ENCODE measurements at regions not wholly inside any gene's neighbourhood (a gene's known extent, or its start where the extent isn't known, plus 50 kb on each side); places are given as distances from the start of the nearest gene placed in this dataset.
"Not testable (repeated sequence)": the region's sequence is repeated elsewhere in the genome, so short reads cannot be mapped to it uniquely, and the experiment has no call there.

DNA sequence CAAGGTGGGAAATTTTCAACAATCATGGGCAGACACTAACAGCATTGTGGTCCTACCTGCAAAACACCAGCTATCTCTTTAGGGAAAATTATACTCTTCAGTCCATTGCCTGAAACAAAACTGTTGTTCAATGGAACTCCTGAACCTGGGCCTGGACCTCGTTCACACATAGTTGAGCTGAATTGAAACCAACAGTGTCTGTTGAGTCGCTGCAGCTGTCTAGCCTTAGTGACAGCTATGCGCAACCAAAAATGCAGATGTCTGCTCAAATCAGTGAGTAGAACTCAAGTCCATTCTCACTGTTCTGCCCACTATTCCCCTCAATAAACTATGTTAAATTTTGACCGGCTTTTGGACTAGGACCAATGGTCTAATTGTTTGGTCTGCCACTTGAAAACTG lies 286.2 kb downstream of the TFAP2A start:
- no peak for DNase-seq (ENCODE audit: low read depth in 2 of 2)

DNA sequence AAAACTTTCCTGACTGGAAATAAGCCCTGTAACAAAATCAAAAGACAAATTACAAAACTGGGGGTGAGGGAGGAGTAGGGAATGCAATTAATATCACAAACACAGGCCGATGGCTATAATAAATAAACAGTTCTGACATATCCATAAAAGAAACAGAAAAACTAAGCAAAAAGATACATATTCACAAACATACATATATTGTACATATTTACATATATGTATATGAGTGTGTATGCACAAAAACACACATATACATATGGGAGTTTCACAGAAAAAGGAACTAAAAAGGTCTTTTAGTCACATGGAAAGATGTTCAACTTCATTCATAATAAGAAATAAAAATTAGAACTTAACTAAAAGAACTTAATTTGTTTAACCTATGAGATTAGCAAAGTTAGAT lies 292.7 kb downstream of the TFAP2A start:
- DNase-seq (ENCODE audit: low read depth in 2 of 2) = no peak

DNA sequence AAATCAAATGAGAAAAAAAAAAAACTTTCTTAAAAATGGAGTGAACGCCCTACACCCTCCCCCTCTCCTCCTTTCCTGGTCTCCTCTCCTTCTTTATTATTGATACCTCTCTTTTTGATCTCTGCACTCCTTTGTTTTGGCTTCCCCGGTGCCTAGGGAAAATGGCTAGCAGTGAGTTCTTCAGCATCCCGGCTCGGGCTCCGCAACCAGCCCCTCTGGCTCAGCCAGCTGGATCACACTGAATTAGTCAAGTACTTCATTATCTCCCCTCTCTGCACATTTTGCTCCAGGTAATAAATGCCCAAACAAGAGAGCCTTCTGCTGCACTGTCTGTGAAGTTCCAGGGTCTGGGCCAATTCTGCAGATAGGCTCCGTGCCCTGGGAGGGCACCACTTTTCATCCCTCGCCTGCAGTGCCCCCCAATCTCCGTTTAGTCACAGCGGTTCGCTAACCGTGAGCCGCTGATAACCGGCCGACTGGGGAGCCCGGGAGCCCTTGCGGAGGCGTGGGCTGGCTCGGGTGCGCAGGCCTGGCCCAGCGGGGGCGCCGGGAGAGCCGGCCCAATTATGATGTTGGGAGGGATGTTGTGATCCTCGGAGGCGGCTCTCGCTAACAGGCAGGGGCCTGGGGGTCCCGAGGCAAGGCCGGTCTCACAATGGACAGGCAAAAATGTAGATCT lies 301.9 kb downstream of the TFAP2A start:
- DNase-seq (ENCODE audit: low read depth in 2 of 2) = no peak

DNA sequence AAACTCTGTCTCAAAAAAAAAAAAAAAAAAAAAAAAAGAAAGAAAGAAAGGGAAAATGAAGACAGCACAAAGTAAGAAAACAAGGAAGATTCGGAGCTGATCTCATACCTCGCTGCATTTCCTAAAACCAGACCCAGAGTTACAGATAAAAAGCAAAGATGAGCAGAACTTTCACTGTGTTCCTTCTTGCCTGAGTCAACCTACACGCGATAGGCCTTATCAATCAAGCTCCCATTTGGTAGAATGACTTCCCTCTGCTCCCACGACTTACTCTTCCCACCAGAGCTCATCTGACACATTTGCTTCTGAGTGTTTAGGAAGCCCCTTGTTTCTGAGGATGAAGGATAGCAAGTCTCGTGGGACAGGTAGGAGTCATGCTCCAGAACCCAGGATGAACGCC lies 302.9 kb downstream of the TFAP2A start:
- DNase-seq (ENCODE audit: low read depth in 2 of 2) = no peak

DNA sequence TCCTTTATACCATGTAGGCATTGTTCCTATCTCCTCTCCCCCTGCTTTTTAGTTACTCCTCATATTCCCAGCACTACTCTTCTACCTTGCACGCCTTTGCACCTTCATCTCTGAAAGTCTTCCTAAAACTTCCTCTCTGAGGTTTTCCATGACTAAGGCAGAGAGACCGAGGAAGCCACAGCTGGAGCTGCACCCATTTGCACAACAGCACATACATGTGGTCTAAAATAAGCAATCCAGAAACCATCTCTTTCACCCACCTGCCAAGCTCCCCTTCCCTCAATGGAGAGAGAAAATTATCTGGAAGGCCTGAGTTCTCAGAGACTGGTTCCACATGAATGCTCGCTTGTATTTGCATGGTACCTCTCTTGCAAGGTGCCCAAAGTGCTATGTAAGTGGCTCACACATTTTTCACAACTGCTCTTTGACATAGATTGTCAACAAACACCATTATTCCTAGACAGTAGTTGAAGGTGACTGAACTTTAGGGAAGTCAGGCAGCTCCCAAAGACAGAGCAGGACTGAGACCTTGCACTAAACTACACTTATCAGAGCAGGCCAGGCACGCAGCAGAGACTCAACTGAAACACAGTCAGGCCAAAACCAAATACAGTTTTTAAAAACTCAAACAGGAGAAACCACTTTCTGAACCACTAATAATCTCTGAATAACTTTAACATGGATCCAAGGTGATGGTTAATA lies 313.2 kb downstream of the TFAP2A start:
- DNase-seq (ENCODE audit: low read depth in 2 of 2) = no peak

DNA sequence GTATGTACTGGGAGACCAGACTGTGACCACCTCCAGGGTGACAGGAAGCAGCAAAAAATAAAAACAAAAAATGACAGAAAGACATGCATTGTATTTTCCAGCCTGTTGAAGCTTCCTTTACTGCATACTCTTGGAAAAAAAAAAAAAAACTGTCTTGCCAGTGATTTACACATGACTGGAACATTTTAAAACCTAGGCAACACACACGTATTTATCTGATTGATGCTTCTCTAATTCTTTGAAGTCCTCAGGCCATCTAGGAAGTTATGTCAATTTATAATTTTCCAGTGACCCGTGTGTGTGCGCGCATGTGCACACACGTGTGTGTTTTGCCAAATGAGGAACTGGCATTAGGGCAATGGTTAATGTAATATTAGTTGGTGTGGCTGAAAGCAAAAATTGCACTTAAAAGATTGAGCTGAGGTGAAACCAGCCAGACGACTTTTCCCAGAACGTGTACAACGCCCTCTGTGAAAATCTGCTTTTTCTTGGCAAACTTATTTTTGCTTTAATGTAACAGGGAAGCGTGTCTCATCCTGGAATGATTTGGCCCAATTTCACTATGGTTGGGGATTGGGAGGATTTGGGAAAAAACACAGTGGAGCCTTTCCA lies 315.2 kb downstream of the TFAP2A start:
- no peak for DNase-seq (ENCODE audit: low read depth in 2 of 2)

DNA sequence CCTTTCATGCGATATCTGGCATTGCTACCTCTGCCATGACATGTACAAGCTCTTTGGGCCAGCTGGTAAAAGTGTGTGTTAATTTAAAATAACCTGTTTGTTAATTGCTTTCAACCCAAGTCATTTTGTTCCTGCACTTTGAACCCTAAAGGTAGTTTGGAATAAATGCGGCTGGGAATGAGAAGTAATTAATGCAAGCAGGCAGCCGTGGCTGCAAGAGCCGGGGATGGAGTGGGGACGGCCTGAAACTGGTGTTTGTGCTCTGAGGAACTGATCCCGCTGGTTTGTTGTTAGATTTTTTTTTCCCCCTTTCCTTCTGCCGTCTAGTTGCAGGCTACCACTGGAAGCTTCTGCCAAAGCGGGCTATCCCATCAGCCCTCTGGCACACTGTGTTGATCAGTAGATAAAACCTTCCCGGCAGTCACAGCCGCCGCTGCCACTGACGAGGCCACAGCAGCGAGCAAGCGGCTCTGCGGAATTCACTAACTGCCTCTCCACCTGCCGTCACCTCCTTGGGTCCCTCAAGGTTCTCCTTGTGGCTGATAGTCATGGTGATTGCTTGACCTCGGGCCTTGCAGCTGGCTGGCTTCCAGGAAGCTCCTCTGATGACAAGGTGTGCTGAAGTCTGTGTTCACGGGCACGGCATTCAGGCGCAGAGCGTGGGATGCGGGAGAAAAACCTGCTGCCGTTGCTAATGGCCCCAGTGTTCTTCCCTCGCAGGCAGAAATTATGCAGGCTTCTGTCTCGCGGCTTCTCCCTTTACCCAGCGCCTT lies 315.9 kb downstream of the TFAP2A start:
- no peak for DNase-seq (ENCODE audit: low read depth in 2 of 2)

DNA sequence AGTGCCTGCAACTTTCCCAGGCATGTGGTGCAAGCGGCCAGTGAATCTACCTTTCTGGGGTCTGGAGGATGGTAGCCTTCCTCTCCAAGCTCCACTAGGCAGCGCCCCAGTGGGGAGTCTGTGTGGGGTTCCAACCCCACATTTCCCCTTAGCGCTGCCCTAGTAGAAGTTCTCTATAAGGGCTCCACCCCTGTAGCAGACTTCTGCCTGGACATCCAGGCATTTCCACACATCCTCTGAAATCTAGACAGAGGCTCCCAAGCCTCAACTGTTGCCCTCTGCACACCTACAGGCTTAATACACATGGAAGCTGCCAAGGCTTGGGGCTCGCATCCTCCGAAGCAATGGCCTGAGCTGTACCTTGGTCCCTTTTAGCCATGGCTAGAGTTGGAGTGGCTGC lies 321.6 kb downstream of the TFAP2A start:
- DNase-seq (ENCODE audit: low read depth in 2 of 2) = no peak

DNA sequence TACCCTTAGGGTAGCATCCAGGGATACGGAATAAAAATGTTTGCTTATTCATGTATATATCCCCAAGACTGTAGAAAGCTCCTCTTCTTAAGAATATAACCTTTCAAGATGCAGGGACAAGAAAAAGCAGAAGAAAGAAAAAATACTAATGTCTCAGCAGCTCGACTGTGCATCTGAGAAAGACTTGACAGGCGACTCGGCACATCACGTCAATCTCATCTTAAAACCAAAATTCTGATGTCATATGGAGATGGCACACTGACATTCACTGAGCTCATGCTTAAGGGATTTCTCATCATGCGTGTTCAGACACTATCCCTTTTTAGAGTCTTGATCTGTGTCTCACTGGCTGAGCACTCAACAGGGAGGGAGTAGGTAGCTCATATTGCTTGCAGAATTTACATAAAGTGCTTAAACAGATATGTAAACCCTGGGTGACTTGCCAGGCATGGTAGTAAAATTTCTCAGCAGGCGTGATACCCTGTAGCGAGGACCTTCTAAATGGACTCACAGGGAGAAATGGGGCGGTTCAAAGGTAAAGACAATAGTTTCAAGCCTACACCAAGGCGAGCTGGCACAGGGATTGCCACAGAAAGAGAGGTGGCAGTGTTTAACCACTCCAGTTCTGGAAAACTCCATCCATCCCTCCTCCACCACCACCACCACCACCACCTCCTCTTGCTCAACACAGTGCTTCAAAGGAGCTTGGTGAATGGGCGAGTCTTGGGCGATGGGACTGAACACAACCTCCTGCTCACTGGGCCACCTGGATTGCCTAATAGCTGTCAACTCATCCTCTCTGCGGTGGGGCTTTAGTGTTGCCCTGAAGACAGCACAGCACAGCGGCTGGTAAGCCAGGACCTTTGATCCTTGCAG lies 330.5 kb downstream of the TFAP2A start:
- no peak for DNase-seq (ENCODE audit: low read depth in 2 of 2)

DNA sequence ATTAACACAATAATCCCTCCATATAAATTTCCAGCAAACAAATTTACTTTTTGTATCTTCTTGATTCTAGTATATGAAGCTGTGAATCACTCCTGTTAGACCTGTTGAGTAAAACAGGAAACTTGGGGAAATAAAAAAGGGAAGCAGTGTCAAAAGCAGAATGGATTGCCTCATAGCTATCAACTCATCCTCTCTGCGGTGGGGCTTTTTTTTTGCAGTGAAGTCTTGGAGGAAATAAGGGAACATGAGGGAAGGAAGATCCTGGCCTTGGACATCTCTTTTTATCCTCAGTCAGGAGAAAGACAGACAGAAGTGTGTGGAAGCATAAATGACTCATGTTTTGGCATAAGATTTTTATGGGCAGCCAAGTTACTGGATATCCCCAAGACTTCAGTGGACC lies 332.5 kb downstream of the TFAP2A start:
- no peak for DNase-seq (ENCODE audit: low read depth in 2 of 2)

DNA sequence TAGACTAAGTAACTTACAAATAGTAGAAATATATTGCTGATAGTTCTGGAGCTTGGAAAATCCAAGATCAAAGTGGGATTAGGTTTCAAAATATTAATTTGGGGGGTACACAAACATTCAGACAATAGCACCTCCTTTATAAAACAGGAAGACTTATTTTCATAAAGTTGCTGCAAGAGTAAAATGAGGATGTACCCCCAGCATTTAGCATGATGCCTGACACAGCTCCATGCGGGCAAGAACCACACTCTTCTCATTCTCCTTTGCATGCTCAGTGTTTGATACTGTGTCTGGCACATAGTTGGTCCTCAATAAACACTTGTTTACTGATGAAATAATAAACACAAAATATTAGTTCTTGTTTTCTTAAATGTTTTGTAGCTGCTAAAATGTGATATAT lies 332.9 kb downstream of the TFAP2A start:
- no peak for DNase-seq (ENCODE audit: low read depth in 2 of 2)

DNA sequence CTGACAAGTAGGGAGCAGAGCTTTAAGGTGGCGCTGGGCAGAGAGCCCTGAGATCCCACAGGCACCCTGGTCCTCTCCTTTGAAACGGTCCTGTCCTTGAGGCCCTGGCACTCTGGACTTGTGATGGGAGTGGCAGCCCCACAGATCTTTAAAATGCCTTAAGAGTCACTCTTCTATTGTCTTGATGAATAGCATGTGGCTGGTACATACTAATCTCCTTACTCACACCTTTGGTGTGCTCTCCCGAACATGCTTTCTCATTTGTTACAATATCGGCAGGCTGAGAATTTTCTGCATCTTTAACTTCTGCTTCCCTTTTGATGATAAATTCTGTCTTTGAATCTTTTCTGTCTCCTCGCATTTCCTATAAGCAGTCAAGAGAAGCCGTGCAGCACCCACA lies 333.8 kb downstream of the TFAP2A start:
- no peak for DNase-seq (ENCODE audit: low read depth in 2 of 2)

DNA sequence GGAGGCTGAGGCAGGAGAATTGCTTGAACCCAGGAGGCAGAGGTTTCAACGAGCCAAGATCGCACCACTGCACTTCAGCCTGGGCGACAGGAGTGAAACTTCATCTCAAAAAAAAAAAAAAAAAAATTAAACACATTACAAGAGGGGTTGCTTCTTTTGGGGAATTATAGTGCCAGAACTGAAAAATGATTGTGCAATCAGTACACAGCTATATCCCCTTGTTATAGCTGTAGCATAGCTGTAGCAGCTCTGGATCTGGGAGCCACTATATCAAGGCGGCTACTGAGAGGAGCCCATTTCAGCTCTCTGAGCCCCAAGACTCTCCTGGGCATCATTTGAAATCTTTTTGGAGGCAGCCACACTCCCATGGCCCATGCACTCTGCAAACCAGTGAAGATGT lies 334.3 kb downstream of the TFAP2A start:
- DNase-seq (ENCODE audit: low read depth in 2 of 2) = no peak

DNA sequence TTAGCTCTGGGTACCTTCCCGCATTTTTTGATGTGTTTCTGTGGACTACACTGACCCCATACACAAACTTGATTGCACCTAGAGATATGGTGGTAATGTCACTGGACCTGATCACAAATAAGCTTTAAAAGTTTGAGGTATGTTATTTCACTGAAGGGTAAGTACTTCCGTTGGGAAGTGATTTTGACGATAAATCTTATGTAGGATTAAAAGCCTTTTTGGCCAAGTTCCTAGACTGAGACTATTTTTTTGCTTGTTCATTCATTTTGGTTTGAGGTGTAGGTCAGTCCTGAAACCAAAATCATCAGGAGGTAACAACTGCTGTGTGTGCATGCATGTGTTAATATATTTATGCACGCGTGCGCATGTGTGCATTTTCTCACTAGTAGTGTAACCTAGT lies 336.3 kb downstream of the TFAP2A start:
- no peak for DNase-seq (ENCODE audit: low read depth in 2 of 2)

DNA sequence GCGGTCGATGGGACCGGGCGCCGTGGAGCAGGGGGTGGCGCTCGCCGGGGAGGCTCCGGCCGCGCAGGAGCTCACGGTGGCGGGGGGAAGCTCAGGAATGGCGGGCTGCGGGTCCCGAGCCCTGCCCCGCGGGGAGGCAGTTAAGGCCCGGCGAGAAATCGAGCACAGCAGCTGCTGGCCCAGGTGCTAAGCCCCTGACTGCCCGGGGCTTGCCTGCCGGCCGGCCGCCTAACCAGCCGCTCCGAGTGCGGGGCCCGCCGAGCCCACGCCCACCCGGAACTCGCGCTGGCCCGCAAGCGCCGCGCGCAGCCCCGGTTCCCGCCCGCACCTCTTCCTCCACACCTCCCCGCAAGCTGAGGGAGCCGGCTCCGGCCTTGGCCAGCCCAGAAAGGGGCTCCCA lies 340.1 kb downstream of the TFAP2A start:
- not testable (repeated sequence) for DNase-seq (ENCODE audit: low read depth in 2 of 2)

DNA sequence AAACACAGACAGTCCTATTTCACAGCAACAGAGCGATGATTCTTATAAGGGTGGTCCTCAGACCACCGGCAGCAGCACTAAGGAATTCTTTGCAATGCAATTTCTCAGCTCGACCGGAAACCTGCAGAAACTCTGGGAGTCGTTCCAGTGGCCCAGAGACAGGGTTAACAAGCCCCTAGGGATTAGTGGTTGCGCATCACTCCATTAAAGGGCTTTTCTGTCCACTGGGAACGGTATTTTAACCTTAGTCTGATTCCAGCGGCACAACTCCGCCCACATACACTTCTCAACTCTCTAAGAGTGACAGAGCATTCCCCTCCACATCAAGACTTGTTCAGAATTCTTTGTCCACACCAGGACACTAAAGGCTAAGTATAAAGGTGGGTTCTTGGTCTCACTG lies 341.5 kb downstream of the TFAP2A start:
- DNase-seq (ENCODE audit: low read depth in 2 of 2) = no peak

DNA sequence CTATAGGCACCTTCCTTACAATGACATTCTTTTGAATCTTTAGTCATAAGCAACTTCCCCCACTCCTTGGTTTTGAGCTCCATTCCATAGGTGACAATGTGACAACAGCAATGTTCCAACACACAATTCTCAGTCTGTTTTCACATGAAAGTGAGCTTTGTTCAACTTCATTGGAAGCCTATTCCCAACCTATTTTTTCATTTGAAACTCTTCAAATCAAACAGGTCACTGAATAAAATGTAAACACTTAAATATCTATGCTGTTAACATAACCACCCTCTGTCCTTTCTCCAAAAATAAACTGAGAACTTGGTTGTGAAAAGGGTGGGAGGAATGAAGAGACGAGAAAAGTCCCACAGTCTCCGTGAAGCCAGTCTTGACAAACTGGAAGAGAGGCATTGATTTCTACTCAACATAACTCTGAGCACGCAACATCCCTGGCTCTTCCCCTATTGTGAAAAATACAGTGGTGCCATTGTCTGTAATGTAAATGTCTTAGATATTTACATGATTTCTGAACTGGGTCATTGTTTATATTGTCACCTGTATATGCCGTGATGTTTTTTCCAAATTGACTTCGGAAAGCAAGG lies 343.1 kb downstream of the TFAP2A start:
- no peak for DNase-seq (ENCODE audit: low read depth in 2 of 2)

DNA sequence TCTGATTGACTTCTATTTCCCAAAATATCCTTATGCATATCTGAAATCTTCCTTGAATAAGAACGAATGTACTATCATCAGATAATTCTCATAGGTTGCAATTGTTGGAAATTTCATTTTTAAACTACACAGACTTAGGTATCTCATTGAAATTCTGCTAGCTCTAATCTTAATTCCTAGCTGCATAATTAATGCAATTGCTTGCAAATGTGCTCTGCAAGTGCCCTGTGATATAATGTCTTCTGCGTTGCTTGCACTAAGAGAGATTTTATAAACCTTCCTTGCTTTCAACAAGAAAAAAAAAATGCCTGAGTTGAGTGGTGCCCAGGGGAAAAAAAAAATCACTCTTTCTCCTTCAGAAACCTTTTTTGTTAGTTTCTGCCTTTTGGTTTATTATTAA lies 354.9 kb downstream of the TFAP2A start:
- DNase-seq (ENCODE audit: low read depth in 2 of 2) = no peak

DNA sequence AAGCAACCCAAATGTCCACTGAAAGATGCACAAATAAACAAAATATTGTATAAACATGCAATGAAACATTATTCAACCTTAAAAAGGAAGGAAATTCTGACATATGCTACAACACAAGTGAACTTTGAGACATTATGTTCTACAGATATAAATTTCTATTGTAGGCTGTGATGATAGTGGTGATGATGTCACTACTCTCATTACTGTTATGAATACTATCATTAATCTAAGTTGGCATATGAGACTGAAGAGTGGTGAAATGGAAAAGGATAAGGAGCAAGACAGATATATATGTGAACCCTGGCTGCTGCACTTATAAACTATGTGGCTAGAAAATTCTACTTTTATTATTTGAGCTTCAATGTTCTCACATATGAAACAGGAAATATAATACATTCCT lies 360.2 kb downstream of the TFAP2A start:
- no peak for DNase-seq (ENCODE audit: low read depth in 2 of 2)

DNA sequence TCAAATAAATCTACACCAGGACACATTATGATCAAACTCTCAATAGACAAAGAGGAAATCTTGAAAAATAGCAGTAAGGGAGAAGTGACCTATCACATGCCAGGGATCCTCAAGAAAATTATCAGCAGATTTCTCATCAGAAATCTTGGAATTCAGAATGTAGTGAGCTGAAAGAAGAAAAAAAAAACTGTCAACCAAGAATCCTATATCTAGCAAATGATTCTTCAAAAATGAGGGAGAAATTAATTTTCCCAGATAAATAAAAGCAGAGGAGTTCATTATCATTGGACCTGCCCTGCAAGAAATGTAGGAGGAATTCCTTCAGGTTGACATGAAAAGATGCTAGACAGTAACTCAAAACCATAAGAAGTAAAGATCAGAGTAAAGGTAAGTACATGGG lies 363.6 kb downstream of the TFAP2A start:
- no peak for DNase-seq (ENCODE audit: low read depth in 2 of 2)

All from stimulated activated CD8-positive, alpha-beta memory T cell treated with anti-CD3 and anti-CD28 coated beads, Interleukin-7, amount 100 ng/mL, for 1 hour (primary cell).